ENCODE measurements at regions not wholly inside any gene's neighbourhood (a gene's known extent, or its start where the extent isn't known, plus 50 kb on each side); places are given as distances from the start of the nearest gene placed in this dataset.
"Not testable (repeated sequence)": the region's sequence is repeated elsewhere in the genome, so short reads cannot be mapped to it uniquely, and the experiment has no call there.

- DNase-seq (ENCODE audit: low read depth in 1 of 2, low spot score in 1 of 2), result no peak
These were observed 738.2 kb downstream of the BRINP1 start for GRCh38 chr9:118630931-118631595.

GRCh38 chr9:118631956-118632355 is 737.3 kb downstream of the BRINP1 start:
- DNase-seq (ENCODE audit: low read depth in 1 of 2, low spot score in 1 of 2), result no peak

- no peak for DNase-seq (ENCODE audit: low read depth in 1 of 2, low spot score in 1 of 2)
These were observed 733.8 kb downstream of the BRINP1 start for GRCh38 chr9:118635416-118635815.

GRCh38 chr9:118637681-118638080 is 731.6 kb downstream of the BRINP1 start:
- no peak for DNase-seq (ENCODE audit: low read depth in 1 of 2, low spot score in 1 of 2)

- no peak for DNase-seq (ENCODE audit: low read depth in 1 of 2, low spot score in 1 of 2)
These were observed 728.2 kb downstream of the BRINP1 start for GRCh38 chr9:118640836-118641560.

GRCh38 chr9:118643118-118643517 is 726.1 kb downstream of the BRINP1 start:
- no peak for DNase-seq (ENCODE audit: low read depth in 1 of 2, low spot score in 1 of 2)

GRCh38 chr9:118644066-118644465 is 725.2 kb downstream of the BRINP1 start:
- no peak for DNase-seq (ENCODE audit: low read depth in 1 of 2, low spot score in 1 of 2)

- no peak for DNase-seq (ENCODE audit: low read depth in 1 of 2, low spot score in 1 of 2)
These were observed 721.9 kb downstream of the BRINP1 start for GRCh38 chr9:118647331-118647730.

GRCh38 chr9:118650417-118650816 is 718.8 kb downstream of the BRINP1 start:
- DNase-seq (ENCODE audit: low read depth in 1 of 2, low spot score in 1 of 2), result no peak

GRCh38 chr9:118651511-118651910 is 717.7 kb downstream of the BRINP1 start:
- no peak for DNase-seq (ENCODE audit: low read depth in 1 of 2, low spot score in 1 of 2)

GRCh38 chr9:118652258-118652657 is 717.0 kb downstream of the BRINP1 start:
- DNase-seq (ENCODE audit: low read depth in 1 of 2, low spot score in 1 of 2), result no peak

- DNase-seq (ENCODE audit: low read depth in 1 of 2, low spot score in 1 of 2), result no peak
These were observed 716.3 kb downstream of the BRINP1 start for GRCh38 chr9:118652912-118653311.

- DNase-seq (ENCODE audit: low read depth in 1 of 2, low spot score in 1 of 2), result no peak
These were observed 710.2 kb downstream of the BRINP1 start for GRCh38 chr9:118659011-118659410.

- DNase-seq (ENCODE audit: low read depth in 1 of 2, low spot score in 1 of 2), result no peak
These were observed 703.9 kb downstream of the BRINP1 start for GRCh38 chr9:118665226-118665919.

- no peak for DNase-seq (ENCODE audit: low read depth in 1 of 2, low spot score in 1 of 2)
These were observed 699.0 kb downstream of the BRINP1 start for GRCh38 chr9:118670011-118670953.

GRCh38 chr9:118674942-118675341 is 694.3 kb downstream of the BRINP1 start:
- no peak for DNase-seq (ENCODE audit: low read depth in 1 of 2, low spot score in 1 of 2)

- not testable (repeated sequence) for DNase-seq (ENCODE audit: low read depth in 1 of 2, low spot score in 1 of 2)
These were observed 691.1 kb downstream of the BRINP1 start for GRCh38 chr9:118677936-118678653.

GRCh38 chr9:118686959-118687358 is 682.3 kb downstream of the BRINP1 start:
- no peak for DNase-seq (ENCODE audit: low read depth in 1 of 2, low spot score in 1 of 2)

GRCh38 chr9:118689280-118689679 is 680.0 kb downstream of the BRINP1 start:
- DNase-seq (ENCODE audit: low read depth in 1 of 2, low spot score in 1 of 2), result no peak

- no peak for DNase-seq (ENCODE audit: low read depth in 1 of 2, low spot score in 1 of 2)
These were observed 676.6 kb downstream of the BRINP1 start for GRCh38 chr9:118692613-118693012.

All from activated CD4-positive, alpha-beta T cell treated with anti-CD3 and anti-CD28 coated beads, Interleukin-2, amount 50 U/mL, for 24 hours (primary cell).